K562 (cell line): ENCODE measurements at regions not wholly inside any gene's neighbourhood (a gene's known extent, or its start where the extent isn't known, plus 50 kb on each side); places are given as distances from the start of the nearest gene placed in this dataset.

Source experiments
- ATAC-seq: fragments of 200-7000 bp; cut with Tn5 transposase; 3 replicates; pipeline ENCODE4 v1.9.1; 2020; ENCODE audit warnings: moderate library complexity
- BruUV-seq: library from RNA; stranded (reverse); fragments of 400-500 nt; replicated peaks from 2 replicates; lab custom pipeline; 2021; lab: Mats Ljungman, UMichigan
- CTCF ChIA-PET: fragments of 300-600 bp; formaldehyde crosslinking; extraction: SDS; loops from one replicate; lab custom pipeline; 2021; ENCODE audit warnings: low intra/inter-chr PET ratio; lab: Yijun Ruan, JAX
- POLR2A ChIA-PET: fragments of 300-600, 350-650 bp; sonication (Branson Sonifier 250); formaldehyde crosslinking; extraction: SDS; loops from one replicate; lab custom pipeline; 2021; ENCODE audit warnings: antibody characterized with exemption, inconsistent platforms; lab: Yijun Ruan, JAX
- DNase-seq, 4 experiments: peaks; one replicate each; pipeline versions ENCODE4 v3.0.0 to v3.0.0-alpha.2; 2011 to 2018; ENCODE audit warnings: low spot score in 3 of 4, mixed read lengths in 3 of 4; ENCODE audit errors: extremely low read depth in 1 of 4
- FAIRE-seq: peaks from 2 replicates; lab custom pipeline; 2011; peaks lifted over from hg19 to GRCh38; lab: Jason Lieb, UNC
- H2AFZ ChIP-seq: 2 replicates; pipeline ENCODE4 v1.6.0; 2011; ENCODE audit warnings: low read depth, low read length, control low read depth, inconsistent platforms
- H3K27ac ChIP-seq: fragments of 200-600 bp; 3 replicates; pipeline ENCODE4 v1.8.0; 2011; ENCODE audit warnings: low read depth, mild to moderate bottlenecking, control low read depth, inconsistent platforms, low read length, moderate library complexity, mixed read lengths; ENCODE audit errors: extremely low read depth
- H3K27me3 ChIP-seq, 2 experiments: fragments of 300-600 bp in 1 of 2; 2 replicates in 1 of 2; 3 replicates in 1 of 2; pipeline versions ENCODE4 v1.6.0 to v1.8.0; 2011; ENCODE audit warnings: inconsistent platforms in 2 of 2, low read length in 2 of 2, mild to moderate bottlenecking in 1 of 2, mixed read lengths in 1 of 2, moderate library complexity in 1 of 2; ENCODE audit not compliant: control insufficient read depth in 2 of 2, insufficient read depth in 2 of 2
- H3K36me3 ChIP-seq: fragments of 300-600 bp; 3 replicates; pipeline ENCODE4 v1.8.0; 2011; ENCODE audit warnings: mild to moderate bottlenecking, low read length, inconsistent platforms; ENCODE audit not compliant: control insufficient read depth, insufficient read depth
- H3K4me1 ChIP-seq, 2 experiments: fragments of 200-600 bp in 1 of 2; replicated peaks in 1 of 2; 2 replicates in 1 of 2; 3 replicates in 1 of 2; pipeline versions ENCODE4 v1.5.1 to v1.8.0; 2011; ENCODE audit warnings: inconsistent platforms in 2 of 2, low read length in 2 of 2, mild to moderate bottlenecking in 1 of 2, mixed read lengths in 1 of 2, moderate library complexity in 1 of 2; ENCODE audit not compliant: control insufficient read depth in 2 of 2, insufficient read depth in 2 of 2
- H3K4me2 ChIP-seq: 2 replicates; pipeline ENCODE4 v1.6.1; 2011; ENCODE audit warnings: low read length, control low read depth, inconsistent platforms, mixed read lengths; ENCODE audit not compliant: insufficient read depth
- H3K4me3 ChIP-seq: fragments of 200-600 bp; sonication (generic), shearing (Covaris generic); 2 replicates; pipeline ENCODE4 v1.5.1; 2016; ENCODE audit warnings: control low read depth, inconsistent platforms
- H3K79me2 ChIP-seq: fragments of 200-600 bp; 3 replicates; pipeline ENCODE4 v1.8.0; 2011; ENCODE audit warnings: low read length, inconsistent platforms; ENCODE audit not compliant: control insufficient read depth, insufficient read depth
- H3K9ac ChIP-seq, 2 experiments: 2 replicates each; pipeline versions ENCODE4 v1.6.0 to v1.6.1; 2011; ENCODE audit warnings: low read depth in 2 of 2, low read length in 2 of 2, control low read depth in 1 of 2, inconsistent platforms in 1 of 2, mild to moderate bottlenecking in 1 of 2, mixed read lengths in 1 of 2; ENCODE audit not compliant: insufficient read depth in 1 of 2
- H3K9me1 ChIP-seq: one replicate; pipeline ENCODE4 v1.6.0; 2011; ENCODE audit warnings: inconsistent platforms, mild to moderate bottlenecking, low read length, moderate library complexity; ENCODE audit not compliant: control insufficient read depth, insufficient read depth
- H3K9me3 ChIP-seq: replicated peaks from 2 replicates; pipeline ENCODE4 v1.5.1; 2011; ENCODE audit warnings: low read depth, low read length, inconsistent platforms; ENCODE audit not compliant: control insufficient read depth, insufficient read depth
- H4K20me1 ChIP-seq: replicated peaks from 2 replicates; pipeline ENCODE4 v1.6.1; 2011; ENCODE audit warnings: low read length, inconsistent platforms, mixed read lengths; ENCODE audit not compliant: control insufficient read depth, insufficient read depth
- CEBPB ChIP-seq: fragments of 450-650 bp; IDR thresholded peaks from 2 replicates; pipeline ENCODE4 v1.6.1; 2016; ENCODE audit warnings: missing genetic modification characterization, missing compliant biosample characterization
- FOXK2 ChIP-seq, 2 experiments: fragments of 450-650 bp; IDR thresholded peaks in 1 of 2; conservative IDR thresholded peaks in 1 of 2; 2 replicates each; pipeline ENCODE4 v1.6.1; 2016; ENCODE audit warnings: low read depth in 2 of 2, mild to moderate bottlenecking in 1 of 2
- GMEB1 ChIP-seq: fragments of 250-450 bp; sonication (Bioruptor Pico); IDR thresholded peaks from 2 replicates; pipeline ENCODE4 v1.4.0; 2020; ENCODE audit warnings: mild to moderate bottlenecking
- HDAC8 ChIP-seq: fragments of 450-650 bp; IDR thresholded peaks from 2 replicates; pipeline ENCODE4 v1.6.1; 2016; ENCODE audit warnings: mild to moderate bottlenecking, missing genetic modification characterization, moderate library complexity, missing compliant biosample characterization
- HNRNPL ChIP-seq: fragments of 200-400 bp; formaldehyde crosslinking; IDR thresholded peaks from 2 replicates; pipeline ENCODE4 v1.6.1; 2017; ENCODE audit warnings: low read depth, mild to moderate bottlenecking, low read length
- MAFK ChIP-seq: IDR thresholded peaks from 2 replicates; pipeline ENCODE4 v1.6.1; 2011; ENCODE audit warnings: low read length, improper control_type of control experiment
- RBM17 ChIP-seq: fragments of 200-400 bp; formaldehyde crosslinking; IDR thresholded peaks from 2 replicates; pipeline ENCODE4 v1.6.1; 2017; ENCODE audit warnings: low read depth, mild to moderate bottlenecking, low read length, borderline replicate concordance
- SLC30A9 ChIP-seq: fragments of 250-450 bp; sonication (Bioruptor Pico); IDR thresholded peaks from 2 replicates; pipeline ENCODE4 v1.8.0; 2022; ENCODE audit warnings: mild to moderate bottlenecking, moderate library complexity
- TFAM ChIP-seq: fragments of 250-450 bp; sonication (Bioruptor Pico); conservative IDR thresholded peaks from 2 replicates; pipeline ENCODE4 v1.5.0; 2021; ENCODE audit warnings: mild to moderate bottlenecking, moderate library complexity
- THAP7 ChIP-seq: fragments of 250-450 bp; sonication (Bioruptor Pico); IDR thresholded peaks from 2 replicates; pipeline ENCODE4 v1.5.0; 2021
- ZNF280A ChIP-seq: fragments of 450-650 bp; IDR thresholded peaks from 2 replicates; pipeline ENCODE4 v1.6.1; 2018; ENCODE audit warnings: mild to moderate bottlenecking, low read depth; ENCODE audit not compliant: partially characterized antibody
- ZNF436 ChIP-seq: fragments of 250-450, 450-650 bp; sonication (Bioruptor Pico); formaldehyde crosslinking; IDR thresholded peaks from 2 replicates; pipeline ENCODE4 v1.7.0; 2020; ENCODE audit warnings: mild to moderate bottlenecking
- ZNF583 ChIP-seq: fragments of 250-450 bp; sonication (Bioruptor Pico); IDR thresholded peaks from 2 replicates; pipeline ENCODE4 v1.4.0; 2020
- ZNF707 ChIP-seq: fragments of 250-450 bp; sonication (Bioruptor Pico); conservative IDR thresholded peaks from 2 replicates; pipeline ENCODE4 v1.8.0; 2022; ENCODE audit warnings: inconsistent platforms, mild to moderate bottlenecking, moderate library complexity
- WGBS: fragments of 100-300 bp; shearing (Covaris generic); methylation state at CpG from one replicate; pipeline ENCODE4 v1.1.6; 2016; ENCODE audit warnings: low coverage, mixed read lengths; ENCODE audit not compliant: insufficient coverage; ENCODE audit errors: missing lambda C conversion rate; 5-methylcytosine and 5-hydroxymethylcytosine counted together
- in situ Hi-C: fragments of 300-500 bp; cut with MboI; formaldehyde crosslinking; loops from 4 replicates; pipeline ENCODE4 v1.15.0; 2018; ENCODE audit warnings: inconsistent platforms, mixed read lengths
- intact Hi-C: fragments of 100-400 bp; cut with micrococcal nuclease; formaldehyde crosslinking; loops from 2 replicates; pipeline ENCODE4 v1.14.2; 2022

GRCh38 chr15:95556225-95556624, 774.3 kb upstream of the NR2F2 start:
- Histone ChIP-seq H3K4me2 (no peak overlapping the region), H3K79me2 (no peaks in the 10 kb centered on the region), H3K36me3 (no peaks in the 10 kb centered on the region), H3K27me3 (no peaks in the 10 kb centered on the region), H3K9ac (no peak overlapping the region), H3K4me1 (peaks cover 0 to 22% of the 10 kb centered on the region in 2 experiments; a peak in 3 of 5 replicates), H2AFZ (no peak overlapping the region), H3K9me3 (no peaks in the 10 kb centered on the region), H3K27ac (no peak overlapping the region), H3K4me3 (no peak overlapping the region), H3K9me1 (no peaks in the 10 kb centered on the region), H4K20me1 (no peaks in the 10 kb centered on the region)
- no TSS peak for BruUV-seq
- TF ChIP-seq CEBPB (tag) (0 out of 2 replicates have a peak, but pooled peaks have one; percentile 11), ZNF707 (no peak)
- DNase-seq, result no peak
- whole genome bisulfite sequencing, result 55% methylated on average over 2 of the region's 2 CpGs
- intact Hi-C loops, result no loop called here
- CTCF ChIA-PET, result no interaction called here
- FAIRE-seq, result no peak
- in situ Hi-C loops, result no loop called here
- POLR2A ChIA-PET, result interaction anchor here (1.2 kb wide), 1 partner anchor 9 kb away, joined by 4 read pairs; no protein-coding TSS in a partner anchor
- no peak for ATAC-seq

- no peak overlapping the region for H3K9ac ChIP-seq
- intact Hi-C loops (no loop called here), in situ Hi-C loops (no loop called here)
- H3K9me3 ChIP-seq, result no peaks in the 10 kb centered on the region
- no peaks in the 10 kb centered on the region for H3K79me2 ChIP-seq
- POLR2A ChIA-PET, result interaction anchor here (0.6 kb wide), 2 partner anchors 61 to 777 kb away, joined by 3 read pairs; no protein-coding TSS in a partner anchor
- 89% methylated on average over 6 of the region's 6 CpGs for WGBS
- no peaks in the 10 kb centered on the region for H3K27me3 ChIP-seq
- no TSS peak for BruUV-seq
- H3K4me1 ChIP-seq, result peaks cover 0 to 22% of the 10 kb centered on the region in 2 experiments; a peak in 3 of 5 replicates
- CTCF ChIA-PET, result no interaction called here
- H2AFZ ChIP-seq, result peak overlapping the region; percentile 78; the same call in 1 of the 2 replicates
- H3K36me3 ChIP-seq, result no peaks in the 10 kb centered on the region
- no peak overlapping the region for H3K4me2 ChIP-seq
- ATAC-seq, result no peak
- no peak for DNase-seq
- no peak overlapping the region for H3K4me3 ChIP-seq
- peak overlapping the region; percentile 63; the same call in 2 of the 3 replicates for H3K27ac ChIP-seq
- FAIRE-seq, result no peak
- H3K9me1 ChIP-seq, result no peaks in the 10 kb centered on the region
- no peaks in the 10 kb centered on the region for H4K20me1 ChIP-seq
- TF ChIP-seq ZNF436 (no peak), MAFK (no peak), HDAC8 (no peak), HNRNPL (no peak), GMEB1 (CRISPR knock-in tag) (no peak), ZNF583 (CRISPR knock-in tag) (no peak), FOXK2 (conservative IDR thresholded peaks at IDR 0.05 in 1 of 2, IDR thresholded peaks at IDR 0.05 in 1 of 2; ENCODE audit: low read depth in 2 of 2) (no peak), ZNF280A (no peak), RBM17 (no peak), TFAM (CRISPR knock-in tag) (no peak), SLC30A9 (CRISPR knock-in tag) (no peak), THAP7 (CRISPR knock-in tag) (no peak)
Observed at GRCh38 chr15:95556866-95557225, 773.7 kb upstream of the NR2F2 start.
